ENCODE measurements at regions not wholly inside any gene's neighbourhood (a gene's known extent, or its start where the extent isn't known, plus 50 kb on each side); places are given as distances from the start of the nearest gene placed in this dataset.

GRCh38 chr4:104869831-104870230 lies 276.8 kb upstream of the TET2 start:
- H4K20me1 ChIP-seq (ENCODE audit: insufficient read depth, low read depth, low read length) = no peaks in the 10 kb centered on the region
- H3K4me3 ChIP-seq (ENCODE audit: low read length) = no peak overlapping the region
- H3K9me3 ChIP-seq (ENCODE audit: low read length) = no peaks in the 10 kb centered on the region
- H3K9ac ChIP-seq (ENCODE audit: low read length) = no peak overlapping the region
- no peak overlapping the region for H2AFZ ChIP-seq (ENCODE audit: low read length)
- DNase-seq = no peak
- H3K4me1 ChIP-seq (ENCODE audit: low read length) = no peaks in the 10 kb centered on the region
- H3K27me3 ChIP-seq (ENCODE audit: low read length) = no peaks in the 10 kb centered on the region
- H3K79me2 ChIP-seq (ENCODE audit: low read length) = no peaks in the 10 kb centered on the region
- H3K27ac ChIP-seq (ENCODE audit: low read length) = no peak overlapping the region
- no peaks in the 10 kb centered on the region for H3K36me3 ChIP-seq (ENCODE audit: insufficient read depth, low read length)
- H3K4me2 ChIP-seq (ENCODE audit: low read depth, low read length, poor library complexity, severe bottlenecking) = no peak overlapping the region
- no peaks in the 10 kb centered on the region for H3K9me2 ChIP-seq (replicated peaks; ENCODE audit: insufficient read depth, low read length)

GRCh38 chr4:104870495-104871233 lies 276.0 kb upstream of the TET2 start:
- Histone ChIP-seq H2AFZ (ENCODE audit: low read length) (no peak overlapping the region), H3K79me2 (ENCODE audit: low read length) (no peaks in the 10 kb centered on the region), H3K9me3 (ENCODE audit: low read length) (no peaks in the 10 kb centered on the region), H3K4me3 (ENCODE audit: low read length) (no peak overlapping the region), H3K27ac (ENCODE audit: low read length) (no peak overlapping the region), H3K9me2 (replicated peaks; ENCODE audit: insufficient read depth, low read length) (no peaks in the 10 kb centered on the region), H3K36me3 (ENCODE audit: insufficient read depth, low read length) (no peaks in the 10 kb centered on the region), H4K20me1 (ENCODE audit: insufficient read depth, low read depth, low read length) (no peaks in the 10 kb centered on the region), H3K9ac (ENCODE audit: low read length) (no peak overlapping the region), H3K27me3 (ENCODE audit: low read length) (no peaks in the 10 kb centered on the region), H3K4me1 (ENCODE audit: low read length) (no peaks in the 10 kb centered on the region), H3K4me2 (ENCODE audit: low read depth, low read length, poor library complexity, severe bottlenecking) (no peak overlapping the region)
- DNase-seq = no peak

GRCh38 chr4:104878936-104879335 lies 267.7 kb upstream of the TET2 start:
- no peaks in the 10 kb centered on the region for H3K9me3 ChIP-seq (ENCODE audit: low read length)
- no peaks in the 10 kb centered on the region for H3K4me1 ChIP-seq (ENCODE audit: low read length)
- no peak for DNase-seq
- no peaks in the 10 kb centered on the region for H4K20me1 ChIP-seq (ENCODE audit: insufficient read depth, low read depth, low read length)
- no peak overlapping the region for H3K4me2 ChIP-seq (ENCODE audit: low read depth, low read length, poor library complexity, severe bottlenecking)
- no peaks in the 10 kb centered on the region for H3K36me3 ChIP-seq (ENCODE audit: insufficient read depth, low read length)
- H3K27ac ChIP-seq (ENCODE audit: low read length) = no peak overlapping the region
- no peaks in the 10 kb centered on the region for H3K27me3 ChIP-seq (ENCODE audit: low read length)
- H2AFZ ChIP-seq (ENCODE audit: low read length) = no peak overlapping the region
- no peaks in the 10 kb centered on the region for H3K79me2 ChIP-seq (ENCODE audit: low read length)
- H3K9me2 ChIP-seq (replicated peaks; ENCODE audit: insufficient read depth, low read length) = no peaks in the 10 kb centered on the region
- no peak overlapping the region for H3K9ac ChIP-seq (ENCODE audit: low read length)
- H3K4me3 ChIP-seq (ENCODE audit: low read length) = no peak overlapping the region

- Histone ChIP-seq H3K27me3 (ENCODE audit: low read length) (no peaks in the 10 kb centered on the region), H3K9me3 (ENCODE audit: low read length) (no peaks in the 10 kb centered on the region), H3K36me3 (ENCODE audit: insufficient read depth, low read length) (no peaks in the 10 kb centered on the region), H4K20me1 (ENCODE audit: insufficient read depth, low read depth, low read length) (no peaks in the 10 kb centered on the region), H3K9me2 (replicated peaks; ENCODE audit: insufficient read depth, low read length) (no peaks in the 10 kb centered on the region), H3K4me3 (ENCODE audit: low read length) (no peak overlapping the region), H3K9ac (ENCODE audit: low read length) (no peak overlapping the region), H2AFZ (ENCODE audit: low read length) (no peak overlapping the region), H3K4me1 (ENCODE audit: low read length) (no peaks in the 10 kb centered on the region), H3K4me2 (ENCODE audit: low read depth, low read length, poor library complexity, severe bottlenecking) (no peak overlapping the region), H3K27ac (ENCODE audit: low read length) (no peak overlapping the region), H3K79me2 (ENCODE audit: low read length) (no peaks in the 10 kb centered on the region)
- no peak for DNase-seq
Observed at GRCh38 chr4:104879367-104879766, 267.3 kb upstream of the TET2 start.

- Histone ChIP-seq H3K36me3 (ENCODE audit: insufficient read depth, low read length) (no peaks in the 10 kb centered on the region), H3K27me3 (ENCODE audit: low read length) (no peaks in the 10 kb centered on the region), H3K9me3 (ENCODE audit: low read length) (no peaks in the 10 kb centered on the region), H3K4me3 (ENCODE audit: low read length) (no peak overlapping the region), H3K4me2 (ENCODE audit: low read depth, low read length, poor library complexity, severe bottlenecking) (no peak overlapping the region), H3K79me2 (ENCODE audit: low read length) (no peaks in the 10 kb centered on the region), H2AFZ (ENCODE audit: low read length) (no peak overlapping the region), H3K4me1 (ENCODE audit: low read length) (no peaks in the 10 kb centered on the region), H3K9ac (ENCODE audit: low read length) (no peak overlapping the region), H4K20me1 (ENCODE audit: insufficient read depth, low read depth, low read length) (no peaks in the 10 kb centered on the region), H3K9me2 (replicated peaks; ENCODE audit: insufficient read depth, low read length) (no peaks in the 10 kb centered on the region), H3K27ac (ENCODE audit: low read length) (no peak overlapping the region)
- DNase-seq = no peak
Observed at GRCh38 chr4:104879854-104880253, 266.8 kb upstream of the TET2 start.

GRCh38 chr4:104881136-104881886 lies 265.4 kb upstream of the TET2 start:
- no peak for DNase-seq
- H3K9ac ChIP-seq (ENCODE audit: low read length) = no peak overlapping the region
- no peak overlapping the region for H3K4me3 ChIP-seq (ENCODE audit: low read length)
- H3K36me3 ChIP-seq (ENCODE audit: insufficient read depth, low read length) = no peaks in the 10 kb centered on the region
- no peak overlapping the region for H3K4me2 ChIP-seq (ENCODE audit: low read depth, low read length, poor library complexity, severe bottlenecking)
- no peaks in the 10 kb centered on the region for H3K27me3 ChIP-seq (ENCODE audit: low read length)
- H3K4me1 ChIP-seq (ENCODE audit: low read length) = no peaks in the 10 kb centered on the region
- H3K79me2 ChIP-seq (ENCODE audit: low read length) = no peaks in the 10 kb centered on the region
- no peaks in the 10 kb centered on the region for H3K9me3 ChIP-seq (ENCODE audit: low read length)
- no peak overlapping the region for H3K27ac ChIP-seq (ENCODE audit: low read length)
- no peaks in the 10 kb centered on the region for H4K20me1 ChIP-seq (ENCODE audit: insufficient read depth, low read depth, low read length)
- H3K9me2 ChIP-seq (replicated peaks; ENCODE audit: insufficient read depth, low read length) = no peaks in the 10 kb centered on the region
- H2AFZ ChIP-seq (ENCODE audit: low read length) = no peak overlapping the region

GRCh38 chr4:104890598-104891275 lies 255.9 kb upstream of the TET2 start:
- no peak overlapping the region for H3K9ac ChIP-seq (ENCODE audit: low read length)
- H3K4me2 ChIP-seq (ENCODE audit: low read depth, low read length, poor library complexity, severe bottlenecking) = no peak overlapping the region
- H3K36me3 ChIP-seq (ENCODE audit: insufficient read depth, low read length) = no peaks in the 10 kb centered on the region
- H4K20me1 ChIP-seq (ENCODE audit: insufficient read depth, low read depth, low read length) = no peaks in the 10 kb centered on the region
- no peaks in the 10 kb centered on the region for H3K9me2 ChIP-seq (replicated peaks; ENCODE audit: insufficient read depth, low read length)
- H3K4me3 ChIP-seq (ENCODE audit: low read length) = no peak overlapping the region
- H3K4me1 ChIP-seq (ENCODE audit: low read length) = no peaks in the 10 kb centered on the region
- H3K27me3 ChIP-seq (ENCODE audit: low read length) = no peaks in the 10 kb centered on the region
- H2AFZ ChIP-seq (ENCODE audit: low read length) = no peak overlapping the region
- no peaks in the 10 kb centered on the region for H3K9me3 ChIP-seq (ENCODE audit: low read length)
- DNase-seq = no peak
- H3K79me2 ChIP-seq (ENCODE audit: low read length) = no peaks in the 10 kb centered on the region
- no peak overlapping the region for H3K27ac ChIP-seq (ENCODE audit: low read length)
